SU-DHL-6 (cell line): ENCODE measurements at regions not wholly inside any gene's neighbourhood (a gene's known extent, or its start where the extent isn't known, plus 50 kb on each side); places are given as distances from the start of the nearest gene placed in this dataset.

Experiments used
- H2AFZ ChIP-seq: fragments of 200-600 bp; sonication (generic); 2 replicates; pipeline ENCODE4 v1.6.1; 2014; ENCODE audit warnings: low read depth, mild to moderate bottlenecking, moderate library complexity, mixed read lengths, antibody characterized with exemption, low read length; ENCODE audit not compliant: severe bottlenecking
- H3F3A ChIP-seq: fragments of 200-600 bp; shearing (Covaris generic); 2 replicates; pipeline ENCODE4 v1.6.0; 2016; ENCODE audit warnings: antibody characterized with exemption, mild to moderate bottlenecking; ENCODE audit not compliant: insufficient read depth
- H3K27ac ChIP-seq: fragments of 200-600 bp; sonication (generic); 2 replicates; pipeline ENCODE4 v1.5.1; 2016; ENCODE audit warnings: low read depth, mild to moderate bottlenecking, low read length, moderate library complexity, mixed read lengths
- H3K27me3 ChIP-seq: fragments of 200-600 bp; sonication (generic), shearing (Covaris generic); 2 replicates; pipeline ENCODE4 v1.6.0; 2014; ENCODE audit warnings: mild to moderate bottlenecking, low read length
- H3K36me3 ChIP-seq: fragments of 200-600 bp; sonication (generic); 2 replicates; pipeline ENCODE4 v1.6.1; 2014; ENCODE audit warnings: mild to moderate bottlenecking, low read length, mixed read lengths
- H3K4me2 ChIP-seq: fragments of 300-600, 200-600 bp; shearing (Covaris generic), sonication (generic); 2 replicates; pipeline ENCODE4 v1.6.0; 2014; ENCODE audit warnings: low read length, low read depth, mild to moderate bottlenecking; ENCODE audit not compliant: poor library complexity, severe bottlenecking
- H3K4me3 ChIP-seq: fragments of 200-600 bp; sonication (generic); 2 replicates; pipeline ENCODE4 v1.5.1; 2014; ENCODE audit warnings: antibody characterized with exemption, low read length, mild to moderate bottlenecking, mixed read lengths; ENCODE audit not compliant: insufficient read depth, poor library complexity, severe bottlenecking
- H3K79me2 ChIP-seq: fragments of 200-600 bp; sonication (generic); 2 replicates; pipeline ENCODE4 v1.6.1; 2014; ENCODE audit warnings: mild to moderate bottlenecking, low read length, moderate library complexity; ENCODE audit not compliant: insufficient read depth
- H3K9ac ChIP-seq: fragments of 200-600 bp; sonication (generic); 2 replicates; pipeline ENCODE4 v1.7.0; 2014; ENCODE audit warnings: mild to moderate bottlenecking, low read length
- H3K9me2 ChIP-seq: fragments of 200-600 bp; sonication (generic); replicated peaks from 2 replicates; pipeline ENCODE4 v1.6.1; 2014; ENCODE audit warnings: low read length; ENCODE audit not compliant: insufficient read depth
- H3K9me3 ChIP-seq: fragments of 200-600 bp; sonication (generic); 2 replicates; pipeline ENCODE4 v1.6.1; 2014; ENCODE audit warnings: low read length, mixed read lengths; ENCODE audit not compliant: insufficient read depth
- H4K20me1 ChIP-seq: fragments of 200-600 bp; sonication (generic); 2 replicates; pipeline ENCODE4 v1.6.1; 2014; ENCODE audit warnings: low read depth, mild to moderate bottlenecking, antibody characterized with exemption, low read length, moderate library complexity, mixed read lengths
- CTCF ChIP-seq: fragments of 200-600 bp; sonication (generic); IDR thresholded peaks from one replicate; pipeline ENCODE4 v1.5.1; 2017; ENCODE audit warnings: antibody characterized with exemption, mild to moderate bottlenecking, low read length, moderate library complexity; ENCODE audit not compliant: insufficient read depth, poor library complexity, severe bottlenecking
- EZH2phosphoT487 ChIP-seq: fragments of 200-600 bp; sonication (generic), shearing (Covaris generic); conservative IDR thresholded peaks from 2 replicates; pipeline ENCODE4 v1.6.1; 2018; ENCODE audit warnings: mild to moderate bottlenecking, antibody characterized with exemption, low read length, moderate library complexity, mixed read lengths

- TF ChIP-seq EZH2phosphoT487: no peak
- no peak for TF ChIP-seq CTCF
- Histone ChIP-seq H3K27ac (no peak overlapping the region), H3K79me2 (no peaks in the 10 kb centered on the region), H3K27me3 (no peaks in the 10 kb centered on the region), H3K4me2 (no peak overlapping the region), H2AFZ (no peak overlapping the region), H3K4me3 (no peak overlapping the region), H3K9me2 (no peaks in the 10 kb centered on the region), H3K9ac (no peak overlapping the region), H3F3A (no peaks in the 10 kb centered on the region), H4K20me1 (no peaks in the 10 kb centered on the region), H3K36me3 (no peaks in the 10 kb centered on the region), H3K9me3 (no peaks in the 10 kb centered on the region)
Measured at GRCh38 chr2:47256416-47257087, 80.2 kb upstream of the CALM2 start.

GRCh38 chr2:47255794-47256193 is 79.5 kb upstream of the CALM2 start:
- H3K9ac ChIP-seq: no peak overlapping the region
- no peaks in the 10 kb centered on the region for H3K36me3 ChIP-seq
- H3K79me2 ChIP-seq: no peaks in the 10 kb centered on the region
- H3K4me2 ChIP-seq: no peak overlapping the region
- no peaks in the 10 kb centered on the region for H3K27me3 ChIP-seq
- H4K20me1 ChIP-seq: no peaks in the 10 kb centered on the region
- H2AFZ ChIP-seq: no peak overlapping the region
- no peaks in the 10 kb centered on the region for H3K9me3 ChIP-seq
- H3K4me3 ChIP-seq: no peak overlapping the region
- H3K27ac ChIP-seq: no peak overlapping the region
- no peaks in the 10 kb centered on the region for H3K9me2 ChIP-seq
- no peaks in the 10 kb centered on the region for H3F3A ChIP-seq
- TF ChIP-seq EZH2phosphoT487: no peak
- TF ChIP-seq CTCF: no peak

GRCh38 chr2:47254464-47254863 is 78.2 kb upstream of the CALM2 start:
- no peaks in the 10 kb centered on the region for H3K36me3 ChIP-seq
- H3K27ac ChIP-seq: no peak overlapping the region
- no peak for TF ChIP-seq CTCF
- H3K79me2 ChIP-seq: no peaks in the 10 kb centered on the region
- H3K27me3 ChIP-seq: no peaks in the 10 kb centered on the region
- H3K9ac ChIP-seq: no peak overlapping the region
- no peaks in the 10 kb centered on the region for H3K9me3 ChIP-seq
- H3K4me3 ChIP-seq: no peak overlapping the region
- H3K4me2 ChIP-seq: no peak overlapping the region
- no peaks in the 10 kb centered on the region for H3K9me2 ChIP-seq
- no peaks in the 10 kb centered on the region for H4K20me1 ChIP-seq
- H3F3A ChIP-seq: no peaks in the 10 kb centered on the region
- H2AFZ ChIP-seq: no peak overlapping the region

GRCh38 chr2:47253447-47253846 is 77.1 kb upstream of the CALM2 start:
- Histone ChIP-seq H3K9me3 (no peaks in the 10 kb centered on the region), H2AFZ (no peak overlapping the region)

More at GRCh38 chr2:47253447-47253846, 77.1 kb upstream of the CALM2 start:
- Histone ChIP-seq H4K20me1 (no peaks in the 10 kb centered on the region), H3K9me2 (no peaks in the 10 kb centered on the region), H3K27ac (no peak overlapping the region), H3F3A (no peaks in the 10 kb centered on the region), H3K79me2 (no peaks in the 10 kb centered on the region), H3K4me3 (no peak overlapping the region), H3K36me3 (no peaks in the 10 kb centered on the region), H3K4me2 (no peak overlapping the region), H3K9ac (no peak overlapping the region), H3K27me3 (no peaks in the 10 kb centered on the region)
- TF ChIP-seq CTCF: no peak
- TF ChIP-seq EZH2phosphoT487: no peak
